B cell (primary cell): ENCODE measurements at regions not wholly inside any gene's neighbourhood (a gene's known extent, or its start where the extent isn't known, plus 50 kb on each side); places are given as distances from the start of the nearest gene placed in this dataset.

ENCODE experiments used
- ATAC-seq: fragments of 200-7000 bp; cut with Tn5 transposase; one replicate; pipeline ENCODE4 v1.10.0; 2021; ENCODE audit warnings: low read depth, mild to moderate bottlenecking, moderate number of reproducible peaks, moderate library complexity
- CTCF ChIA-PET: fragments of 350-600 bp; sonication (Branson Sonifier 250); formaldehyde crosslinking; loops from one replicate; lab custom pipeline; 2021; ENCODE audit warnings: antibody characterized with exemption, inconsistent platforms; lab: Charles Lee
- POLR2A ChIA-PET: fragments of 350-600 bp; sonication (Branson Sonifier 250); formaldehyde crosslinking; loops from one replicate; lab custom pipeline; 2021; ENCODE audit warnings: antibody characterized with exemption; lab: Charles Lee
- DNase-seq: peaks from one replicate; pipeline ENCODE4 v3.0.0; 2013
- H2AFZ ChIP-seq: 2 replicates; pipeline ENCODE4 v1.6.1; 2012; ENCODE audit warnings: mild to moderate bottlenecking, low read depth, low read length; ENCODE audit not compliant: insufficient read depth, poor library complexity, severe bottlenecking
- H3K27ac ChIP-seq, 2 donors: 1 replicate in 1 of 2; 2 replicates in 1 of 2; pipeline ENCODE4 v1.5.1; 2012 to 2013; ENCODE audit warnings: low read length in 2 of 2, mild to moderate bottlenecking in 2 of 2, moderate library complexity in 1 of 2
- H3K27me3 ChIP-seq, 4 experiments: fragments of 200-600 bp in 1 of 4; sonication (generic) in 1 of 4; replicated peaks in 1 of 4; 1 replicate in 2 of 4; 2 replicates in 2 of 4; pipeline versions ENCODE4 v1.6.1 to v1.7.0; 2013 to 2016; ENCODE audit warnings: low read length in 3 of 4, mild to moderate bottlenecking in 2 of 4, mixed read lengths in 1 of 4, moderate library complexity in 1 of 4; ENCODE audit not compliant: insufficient read depth in 4 of 4, control insufficient read depth in 3 of 4; ENCODE audit errors: control extremely low read depth in 1 of 4
- H3K36me3 ChIP-seq, 2 experiments: replicated peaks in 1 of 2; 1 replicate in 1 of 2; 2 replicates in 1 of 2; pipeline versions ENCODE4 v1.6.1 to v1.7.1; 2013; ENCODE audit warnings: low read length in 1 of 2; ENCODE audit not compliant: insufficient read depth in 2 of 2, control insufficient read depth in 1 of 2; ENCODE audit errors: control extremely low read depth in 1 of 2, extremely low read depth in 1 of 2
- H3K4me1 ChIP-seq, 2 donors: fragments of 200-600 bp in 1 of 2; sonication (generic) in 1 of 2; 1 replicate in 1 of 2; 2 replicates in 1 of 2; pipeline versions ENCODE4 v1.5.1 to v1.6.1; 2013 to 2017; ENCODE audit warnings: low read length in 2 of 2; ENCODE audit not compliant: control insufficient read depth in 2 of 2, insufficient read depth in 2 of 2
- H3K4me2 ChIP-seq: replicated peaks from 2 replicates; pipeline ENCODE3; 2012; ENCODE audit warnings: mild to moderate bottlenecking, low read depth, low read length; ENCODE audit not compliant: poor library complexity, severe bottlenecking
- H3K4me3 ChIP-seq, 5 experiments: fragments of 200-600 bp in 1 of 5; sonication (generic) in 1 of 5; 1 replicate in 3 of 5; 2 replicates in 2 of 5; pipeline versions ENCODE4 v1.5.1 to v1.7.0; 2011 to 2016; ENCODE audit warnings: low read length in 4 of 5, mild to moderate bottlenecking in 4 of 5, low read depth in 2 of 5, control low read depth in 1 of 5, moderate library complexity in 1 of 5; ENCODE audit not compliant: insufficient read depth in 1 of 5; ENCODE audit errors: control extremely low read depth in 1 of 5, extremely low read depth in 1 of 5
- H3K79me2 ChIP-seq: fragments of 200-600 bp; sonication (generic); one replicate; pipeline ENCODE4 v1.6.0; 2016; ENCODE audit warnings: low read length; ENCODE audit not compliant: control insufficient read depth, insufficient read depth
- H3K9ac ChIP-seq: fragments of 200-600 bp; sonication (generic); 2 replicates; pipeline ENCODE4 v1.6.1; 2017; ENCODE audit warnings: mild to moderate bottlenecking, low read length, moderate library complexity
- H3K9me3 ChIP-seq, 3 donors: one replicate each; pipeline versions ENCODE4 v1.6.1 to v1.7.1; 2013; ENCODE audit warnings: low read length in 2 of 3; ENCODE audit not compliant: control insufficient read depth in 2 of 3, insufficient read depth in 1 of 3; ENCODE audit errors: control extremely low read depth in 1 of 3
- H4K20me1 ChIP-seq: 2 replicates; pipeline ENCODE4 v1.6.0; 2012; ENCODE audit warnings: mild to moderate bottlenecking, low read length; ENCODE audit not compliant: insufficient read depth, control insufficient read depth, poor library complexity, severe bottlenecking
- H3K27ac Mint-ChIP-seq: one replicate; pipeline ENCODE4 v1.8.0; 2021; ENCODE audit warnings: mixed read lengths
- H3K27me3 Mint-ChIP-seq: one replicate; pipeline ENCODE4 v1.8.0; 2021; ENCODE audit warnings: mixed read lengths
- H3K4me1 Mint-ChIP-seq: one replicate; pipeline ENCODE4 v1.8.0; 2021; ENCODE audit warnings: mixed read lengths
- H3K4me3 Mint-ChIP-seq: one replicate; pipeline ENCODE4 v1.8.0; 2021; ENCODE audit warnings: mixed read lengths
- H3K9me3 Mint-ChIP-seq: one replicate; pipeline ENCODE4 v1.8.0; 2022; ENCODE audit warnings: mixed read lengths; ENCODE audit not compliant: insufficient read depth
- CTCF ChIP-seq: fragments of 200-600 bp; IDR thresholded peaks from one replicate; pipeline ENCODE4 v1.8.0; 2022; ENCODE audit warnings: antibody characterized with exemption, mild to moderate bottlenecking
- EZH2 ChIP-seq: IDR thresholded peaks from 2 replicates; pipeline ENCODE4 v1.6.1; 2012; ENCODE audit warnings: borderline replicate concordance, low read depth, mild to moderate bottlenecking, moderate library complexity, low read length; ENCODE audit not compliant: insufficient read depth, poor library complexity, severe bottlenecking
- WGBS: methylation state at CpG from one replicate; pipeline ENCODE4 v1.1.5; 2013; ENCODE audit warnings: missing lambda C conversion rate; ENCODE audit not compliant: insufficient coverage; 5-methylcytosine and 5-hydroxymethylcytosine counted together
- intact Hi-C: fragments of 100-400 bp; cut with micrococcal nuclease; formaldehyde crosslinking; loops from one replicate; pipeline ENCODE4 v1.10.0; 2022

- Histone ChIP-seq H3K9ac (no peak overlapping the region), H3K4me2 (no peak overlapping the region), H2AFZ (no peak overlapping the region), H3K27ac (no peak overlapping the region), H3K27me3 (no peaks in the 10 kb centered on the region), H3K4me1 (no peaks in the 10 kb centered on the region), H3K9me3 (peaks cover 0 to 9% (median 0%) of the 10 kb centered on the region in 3 donors), H3K79me2 (no peaks in the 10 kb centered on the region), H3K36me3 (no peaks in the 10 kb centered on the region), H4K20me1 (no peaks in the 10 kb centered on the region), H3K4me3 (no peak overlapping the region)
- no peak for TF ChIP-seq EZH2
- TF ChIP-seq CTCF, result no peak
- Mint-ChIP-seq H3K27me3 (no peaks in the 10 kb centered on the region), H3K4me3 (no peak overlapping the region), H3K4me1 (no peaks in the 10 kb centered on the region), H3K9me3 (peaks cover 2% of the 10 kb centered on the region), H3K27ac (no peak overlapping the region)
- ChIA-PET CTCF (no interaction called here), POLR2A (no interaction called here)
- ATAC-seq, result no peak
- no peak for DNase-seq
- no CpG with 5 or more reads among the region's 4 CpGs for WGBS
- intact Hi-C loops, result no loop called here
Measured at GRCh38 chr5:27269766-27270165, 231.4 kb upstream of the CDH9 start.

- 96% methylated on average over 23 of the region's 27 CpGs for WGBS
- no peak for DNase-seq
Measured at GRCh38 chr5:27267209-27267824, 228.9 kb upstream of the CDH9 start.

More at GRCh38 chr5:27267209-27267824, 228.9 kb upstream of the CDH9 start:
- H3K36me3 ChIP-seq, result no peaks in the 10 kb centered on the region
- H3K9me3 ChIP-seq, result peaks cover 0 to 18% (median 0%) of the 10 kb centered on the region in 3 donors
- TF ChIP-seq EZH2 (no peak), CTCF (no peak)
- no peak overlapping the region for H3K4me3 ChIP-seq
- no peaks in the 10 kb centered on the region for H3K27me3 ChIP-seq
- H3K9me3 Mint-ChIP-seq, result peaks cover 10% of the 10 kb centered on the region
- intact Hi-C loops, result no loop called here
- H3K4me1 Mint-ChIP-seq, result no peaks in the 10 kb centered on the region
- no peaks in the 10 kb centered on the region for H3K79me2 ChIP-seq
- no peak overlapping the region for H3K27ac Mint-ChIP-seq
- no peak overlapping the region for H3K4me2 ChIP-seq
- H3K4me1 ChIP-seq, result no peaks in the 10 kb centered on the region
- no peaks in the 10 kb centered on the region for H4K20me1 ChIP-seq
- H2AFZ ChIP-seq, result no peak overlapping the region
- H3K27ac ChIP-seq, result no peak overlapping the region
- H3K9ac ChIP-seq, result no peak overlapping the region
- no peaks in the 10 kb centered on the region for H3K27me3 Mint-ChIP-seq
- POLR2A ChIA-PET, result no interaction called here
- CTCF ChIA-PET, result interaction anchor here (0.5 to 1.5 kb wide), 2 partner anchors 22 to 61 kb away, joined by 3 read pairs; no protein-coding TSS in a partner anchor
- H3K4me3 Mint-ChIP-seq, result no peak overlapping the region
- ATAC-seq, result no peak
